ENCODE measurements at regions not wholly inside any gene's neighbourhood (a gene's known extent, or its start where the extent isn't known, plus 50 kb on each side); places are given as distances from the start of the nearest gene placed in this dataset.

DNA sequence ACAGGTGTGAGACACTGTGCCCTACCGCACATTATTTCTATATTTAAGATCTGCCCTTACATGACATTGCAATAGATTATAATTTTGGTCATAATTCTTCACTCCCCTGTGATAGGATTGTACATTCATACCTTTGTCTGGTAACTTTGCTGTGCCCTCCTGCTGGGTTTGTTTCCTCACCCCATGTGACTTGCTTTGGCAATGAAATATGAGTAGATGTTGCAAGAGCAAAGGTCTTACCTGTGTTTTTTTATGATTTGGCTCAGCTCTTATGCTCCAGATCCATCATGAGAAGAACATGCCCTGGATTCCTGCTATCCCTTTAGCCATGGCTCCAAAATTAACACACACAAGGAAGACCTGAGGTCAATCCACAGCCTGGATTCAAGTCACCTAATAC is 137.7 kb upstream of the EOMES start:
- TF ChIP-seq, protein P1, sequence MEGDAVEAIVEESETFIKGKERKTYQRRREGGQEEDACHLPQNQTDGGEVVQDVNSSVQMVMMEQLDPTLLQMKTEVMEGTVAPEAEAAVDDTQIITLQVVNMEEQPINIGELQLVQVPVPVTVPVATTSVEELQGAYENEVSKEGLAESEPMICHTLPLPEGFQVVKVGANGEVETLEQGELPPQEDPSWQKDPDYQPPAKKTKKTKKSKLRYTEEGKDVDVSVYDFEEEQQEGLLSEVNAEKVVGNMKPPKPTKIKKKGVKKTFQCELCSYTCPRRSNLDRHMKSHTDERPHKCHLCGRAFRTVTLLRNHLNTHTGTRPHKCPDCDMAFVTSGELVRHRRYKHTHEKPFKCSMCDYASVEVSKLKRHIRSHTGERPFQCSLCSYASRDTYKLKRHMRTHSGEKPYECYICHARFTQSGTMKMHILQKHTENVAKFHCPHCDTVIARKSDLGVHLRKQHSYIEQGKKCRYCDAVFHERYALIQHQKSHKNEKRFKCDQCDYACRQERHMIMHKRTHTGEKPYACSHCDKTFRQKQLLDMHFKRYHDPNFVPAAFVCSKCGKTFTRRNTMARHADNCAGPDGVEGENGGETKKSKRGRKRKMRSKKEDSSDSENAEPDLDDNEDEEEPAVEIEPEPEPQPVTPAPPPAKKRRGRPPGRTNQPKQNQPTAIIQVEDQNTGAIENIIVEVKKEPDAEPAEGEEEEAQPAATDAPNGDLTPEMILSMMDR (conservative IDR thresholded peaks at IDR 0.05), result no peak
- TF ChIP-seq EZH2 (IDR thresholded peaks at IDR 0.05; ENCODE audit: low read depth), result no peak
